ENCODE measurements at regions not wholly inside any gene's neighbourhood (a gene's known extent, or its start where the extent isn't known, plus 50 kb on each side); places are given as distances from the start of the nearest gene placed in this dataset.

DNA sequence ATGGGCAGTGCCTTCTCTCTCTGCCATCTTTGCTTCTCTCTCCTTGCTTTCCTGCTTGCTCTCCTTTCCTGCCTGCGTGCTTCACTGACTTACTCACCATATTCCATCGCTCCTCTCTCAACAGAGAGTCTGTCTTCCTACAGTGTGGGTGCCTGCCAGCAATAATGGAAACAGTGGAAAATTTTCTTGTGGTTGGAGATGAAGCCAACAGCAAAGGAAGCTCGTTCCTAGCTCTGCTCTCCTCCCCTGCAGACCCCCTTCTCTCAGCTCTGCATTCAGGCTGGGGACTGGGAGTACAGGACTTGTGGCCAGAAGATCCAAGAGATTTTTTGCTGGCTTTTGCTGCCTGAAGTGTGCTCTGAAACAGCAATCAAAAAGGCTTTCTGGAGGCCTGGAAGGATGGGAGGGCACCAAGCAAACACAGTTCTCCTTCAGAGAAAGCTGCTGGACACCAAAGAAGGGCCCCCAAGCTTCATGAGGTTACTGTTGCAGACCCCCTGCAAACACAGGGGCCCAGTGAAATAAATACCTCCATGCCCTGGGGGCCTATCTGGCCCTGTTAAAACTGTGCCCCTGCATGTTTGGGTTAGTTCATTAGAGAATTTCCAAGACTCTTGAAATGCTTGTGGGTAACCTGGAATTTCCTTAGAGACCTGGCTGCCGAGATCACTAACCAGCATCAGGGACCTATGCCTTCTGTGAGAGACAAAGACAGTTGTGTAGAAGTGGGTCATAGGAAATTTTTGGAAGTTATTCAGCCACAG lies 149.9 kb upstream of the RASGRP1 start:
- no peak overlapping the region for H3K27ac ChIP-seq
- H3K27me3 ChIP-seq (replicated peaks; ENCODE audit: insufficient read depth): no peaks in the 10 kb centered on the region
- H3K9me3 ChIP-seq: no peaks in the 10 kb centered on the region
- no peak overlapping the region for H3K4me3 ChIP-seq
- no peaks in the 10 kb centered on the region for H3K36me3 ChIP-seq
- no peak for DNase-seq (ENCODE audit: low spot score)
- peaks cover 0 to 7% of the 10 kb centered on the region in 2 donors for H3K4me1 ChIP-seq (ENCODE audit: control insufficient read depth in 1 of 2, low read depth in 2 of 2)
- ATAC-seq (ENCODE audit: insufficient number of reproducible peaks, low FRiP score, low read depth): no peak
- TF ChIP-seq, protein P1, sequence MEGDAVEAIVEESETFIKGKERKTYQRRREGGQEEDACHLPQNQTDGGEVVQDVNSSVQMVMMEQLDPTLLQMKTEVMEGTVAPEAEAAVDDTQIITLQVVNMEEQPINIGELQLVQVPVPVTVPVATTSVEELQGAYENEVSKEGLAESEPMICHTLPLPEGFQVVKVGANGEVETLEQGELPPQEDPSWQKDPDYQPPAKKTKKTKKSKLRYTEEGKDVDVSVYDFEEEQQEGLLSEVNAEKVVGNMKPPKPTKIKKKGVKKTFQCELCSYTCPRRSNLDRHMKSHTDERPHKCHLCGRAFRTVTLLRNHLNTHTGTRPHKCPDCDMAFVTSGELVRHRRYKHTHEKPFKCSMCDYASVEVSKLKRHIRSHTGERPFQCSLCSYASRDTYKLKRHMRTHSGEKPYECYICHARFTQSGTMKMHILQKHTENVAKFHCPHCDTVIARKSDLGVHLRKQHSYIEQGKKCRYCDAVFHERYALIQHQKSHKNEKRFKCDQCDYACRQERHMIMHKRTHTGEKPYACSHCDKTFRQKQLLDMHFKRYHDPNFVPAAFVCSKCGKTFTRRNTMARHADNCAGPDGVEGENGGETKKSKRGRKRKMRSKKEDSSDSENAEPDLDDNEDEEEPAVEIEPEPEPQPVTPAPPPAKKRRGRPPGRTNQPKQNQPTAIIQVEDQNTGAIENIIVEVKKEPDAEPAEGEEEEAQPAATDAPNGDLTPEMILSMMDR (IDR thresholded peaks at IDR 0.05): no peak

DNA sequence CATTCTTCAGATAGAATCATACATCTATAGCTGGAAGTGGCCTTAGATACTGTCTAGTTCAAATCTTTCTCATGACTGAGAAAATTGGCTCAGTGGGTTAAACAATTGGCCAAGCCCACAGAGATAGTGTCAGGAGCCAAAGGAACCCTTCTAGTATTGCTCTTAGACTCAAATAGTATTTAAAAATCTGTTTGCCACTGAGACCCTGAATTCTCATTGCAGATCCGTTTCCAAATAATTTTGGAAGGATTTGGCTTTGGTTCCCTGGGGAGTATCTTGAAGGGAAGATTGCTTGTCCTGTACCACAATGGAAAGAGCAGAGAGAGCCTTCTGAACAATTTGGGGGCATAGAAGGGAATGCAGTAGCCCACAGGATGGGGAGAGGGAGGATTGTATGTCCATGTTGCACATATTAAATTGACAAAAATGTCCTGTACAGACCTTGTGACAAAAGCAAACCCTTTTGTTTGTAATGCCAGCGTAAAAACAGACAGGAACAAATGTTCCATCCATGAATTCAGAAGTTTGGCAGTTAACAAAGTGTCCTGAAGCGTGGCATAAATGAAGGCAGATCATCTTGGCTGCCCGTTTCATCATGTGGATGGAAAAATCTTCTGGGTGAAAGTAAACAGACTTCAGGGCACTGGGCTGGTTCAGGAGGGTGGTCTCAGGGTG lies 156.4 kb upstream of the RASGRP1 start:
- H3K9me3 ChIP-seq: no peaks in the 10 kb centered on the region
- ATAC-seq (ENCODE audit: insufficient number of reproducible peaks, low FRiP score, low read depth) (no peak), DNase-seq (ENCODE audit: low spot score) (no peak)
- H3K4me1 ChIP-seq (ENCODE audit: control insufficient read depth in 1 of 2, low read depth in 2 of 2): no peaks in the 10 kb centered on the region
- no peaks in the 10 kb centered on the region for H3K27me3 ChIP-seq (replicated peaks; ENCODE audit: insufficient read depth)
- no peak overlapping the region for H3K4me3 ChIP-seq
- H3K27ac ChIP-seq: no peak overlapping the region
- TF ChIP-seq, protein P1 (IDR thresholded peaks at IDR 0.05): no peak
- no peaks in the 10 kb centered on the region for H3K36me3 ChIP-seq

DNA sequence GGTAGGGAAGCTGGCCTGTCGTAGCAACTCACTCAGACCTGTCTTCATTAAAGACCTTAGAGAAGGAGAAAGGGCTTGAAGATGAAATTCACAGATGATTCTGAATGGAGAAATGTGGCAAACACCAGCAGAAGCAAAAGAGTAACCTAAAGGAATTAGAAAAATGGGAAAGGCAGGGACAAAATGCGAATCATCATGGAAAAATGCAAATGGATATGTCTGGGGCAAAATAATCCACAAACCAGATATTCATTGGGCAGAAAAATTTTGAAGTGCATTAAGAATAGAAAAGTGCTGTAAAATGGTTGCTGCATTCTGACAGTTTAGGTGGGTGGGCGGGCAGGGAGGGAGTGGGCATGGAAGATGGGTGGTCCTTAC lies 156.9 kb upstream of the RASGRP1 start:
- Histone ChIP-seq H3K36me3 (no peaks in the 10 kb centered on the region), H3K27me3 (replicated peaks; ENCODE audit: insufficient read depth) (no peaks in the 10 kb centered on the region), H3K9me3 (no peaks in the 10 kb centered on the region), H3K4me3 (no peak overlapping the region), H3K27ac (no peak overlapping the region), H3K4me1 (ENCODE audit: control insufficient read depth in 1 of 2, low read depth in 2 of 2) (no peaks in the 10 kb centered on the region)
- ATAC-seq (ENCODE audit: insufficient number of reproducible peaks, low FRiP score, low read depth) (no peak), DNase-seq (ENCODE audit: low spot score) (no peak)
- TF ChIP-seq, protein P1 (IDR thresholded peaks at IDR 0.05): no peak

DNA sequence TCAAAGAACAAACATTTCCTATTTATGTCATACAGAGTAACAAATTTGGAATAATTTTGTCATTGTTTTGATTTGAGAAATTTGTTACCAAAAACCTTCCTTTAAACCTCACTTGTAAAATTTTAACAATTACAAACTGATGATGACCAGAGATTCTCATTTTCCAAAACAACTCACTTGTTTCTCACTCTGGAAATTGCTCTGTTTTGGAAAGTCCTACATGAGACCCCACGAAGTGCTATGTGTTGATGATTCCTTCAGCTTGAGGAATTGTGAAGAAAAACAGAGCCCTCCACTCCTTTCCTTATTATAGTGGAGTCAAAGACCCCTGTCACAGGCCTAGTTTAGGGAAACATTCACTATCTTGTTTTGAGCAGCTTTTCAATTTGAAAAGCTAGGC lies 157.6 kb upstream of the RASGRP1 start:
- Histone ChIP-seq H3K4me1 (ENCODE audit: control insufficient read depth in 1 of 2, low read depth in 2 of 2) (no peaks in the 10 kb centered on the region), H3K9me3 (no peaks in the 10 kb centered on the region), H3K4me3 (no peak overlapping the region), H3K27me3 (replicated peaks; ENCODE audit: insufficient read depth) (no peaks in the 10 kb centered on the region), H3K27ac (no peak overlapping the region), H3K36me3 (no peaks in the 10 kb centered on the region)
- TF ChIP-seq, protein P1 (IDR thresholded peaks at IDR 0.05): no peak
- ATAC-seq (ENCODE audit: insufficient number of reproducible peaks, low FRiP score, low read depth) (no peak), DNase-seq (ENCODE audit: low spot score) (no peak)

DNA sequence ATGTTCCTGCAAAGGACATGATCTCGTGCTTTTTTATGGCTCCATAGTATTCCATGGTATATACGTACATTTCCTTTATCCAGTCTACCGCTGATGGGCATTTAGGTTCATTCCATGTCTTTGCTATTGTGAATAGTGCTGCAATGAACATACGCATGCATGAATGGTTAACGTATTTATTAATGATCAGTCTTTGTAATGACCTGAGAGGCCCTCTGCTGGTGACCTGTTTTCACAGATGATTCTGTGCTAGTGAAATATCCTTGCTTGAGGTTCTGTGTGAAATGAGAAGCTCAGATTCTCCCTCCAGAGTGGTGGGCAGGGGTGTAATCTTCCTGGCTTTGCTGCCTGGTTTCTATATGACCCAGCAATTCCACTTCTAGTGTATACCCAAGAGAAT lies 160.2 kb upstream of the RASGRP1 start:
- no peaks in the 10 kb centered on the region for H3K36me3 ChIP-seq
- H3K27ac ChIP-seq: no peak overlapping the region
- H3K27me3 ChIP-seq (replicated peaks; ENCODE audit: insufficient read depth): no peaks in the 10 kb centered on the region
- ATAC-seq (ENCODE audit: insufficient number of reproducible peaks, low FRiP score, low read depth) (no peak), DNase-seq (ENCODE audit: low spot score) (no peak)
- no peaks in the 10 kb centered on the region for H3K4me1 ChIP-seq (ENCODE audit: control insufficient read depth in 1 of 2, low read depth in 2 of 2)
- no peak overlapping the region for H3K4me3 ChIP-seq
- TF ChIP-seq, protein P1 (IDR thresholded peaks at IDR 0.05): no peak
- H3K9me3 ChIP-seq: no peaks in the 10 kb centered on the region

Measured in thoracic aorta (tissue), 2 donors.